SK-N-SH (cell line): ENCODE measurements at regions not wholly inside any gene's neighbourhood (a gene's known extent, or its start where the extent isn't known, plus 50 kb on each side); places are given as distances from the start of the nearest gene placed in this dataset.
"Not testable (repeated sequence)": the region's sequence is repeated elsewhere in the genome, so short reads cannot be mapped to it uniquely, and the experiment has no call there.

ENCODE experiments used
- EZH2phosphoT487 ChIP-seq: fragments of 200-600 bp; sonication (generic); IDR thresholded peaks from 2 replicates; pipeline ENCODE4 v1.6.1; 2017; ENCODE audit warnings: low read depth, mixed run types, mild to moderate bottlenecking, antibody characterized with exemption, moderate library complexity, borderline replicate concordance
- FOXM1 ChIP-seq: IDR thresholded peaks from 2 replicates; pipeline ENCODE4 v1.4.0; 2012; ENCODE audit warnings: low read depth, mild to moderate bottlenecking
- GABPA ChIP-seq: IDR thresholded peaks from 2 replicates; pipeline ENCODE4 v1.4.0; 2012; ENCODE audit warnings: low read depth, mild to moderate bottlenecking
- GATA2 ChIP-seq: sonication (generic); formaldehyde crosslinking; IDR thresholded peaks from 2 replicates; pipeline ENCODE4 v1.5.0; 2020; ENCODE audit warnings: mild to moderate bottlenecking, missing genetic modification reagents
- MXI1 ChIP-seq: IDR thresholded peaks from 2 replicates; pipeline ENCODE4 v1.6.1; 2012; ENCODE audit warnings: mild to moderate bottlenecking, low read depth, low read length, improper control_type of control experiment
- POLR2AphosphoS5 ChIP-seq: IDR thresholded peaks from 2 replicates; pipeline ENCODE4 v1.6.1; 2012; ENCODE audit warnings: low read depth, low read length
- RAD21 ChIP-seq: IDR thresholded peaks from 2 replicates; pipeline ENCODE4 v1.6.1; 2012; ENCODE audit warnings: mild to moderate bottlenecking, low read length
- SIN3A ChIP-seq: IDR thresholded peaks from 2 replicates; pipeline ENCODE4 v1.6.1; 2012; ENCODE audit warnings: low read depth, mild to moderate bottlenecking, low read length, moderate library complexity, borderline replicate concordance
- USF1 ChIP-seq: IDR thresholded peaks from 2 replicates; pipeline ENCODE4 v1.4.0; 2012; ENCODE audit warnings: low read depth, borderline replicate concordance
- USF2 ChIP-seq: fragments of 150-350 bp; IDR thresholded peaks from 2 replicates; pipeline ENCODE4 v1.6.1; 2017; ENCODE audit warnings: antibody characterized with exemption, low read length, low read depth, borderline replicate concordance
- YY1 ChIP-seq: IDR thresholded peaks from 2 replicates; pipeline ENCODE4 v1.4.0; 2012; ENCODE audit warnings: low read depth, mild to moderate bottlenecking
- TF ChIP-seq, protein P1 (sequence below): fragments of 200-600 bp; sonication (generic); IDR thresholded peaks from 2 replicates; pipeline ENCODE4 v1.6.1; 2017; ENCODE audit warnings: antibody characterized with exemption, mild to moderate bottlenecking, moderate library complexity
- TF ChIP-seq, protein P2 (sequence below): fragments of 150-350 bp; IDR thresholded peaks from 2 replicates; pipeline ENCODE4 v1.6.1; 2016; ENCODE audit warnings: mild to moderate bottlenecking, low read depth, low read length
- TF ChIP-seq, protein P3 (sequence below): IDR thresholded peaks from 2 replicates; pipeline ENCODE4; 2012

- TF ChIP-seq, protein P1, sequence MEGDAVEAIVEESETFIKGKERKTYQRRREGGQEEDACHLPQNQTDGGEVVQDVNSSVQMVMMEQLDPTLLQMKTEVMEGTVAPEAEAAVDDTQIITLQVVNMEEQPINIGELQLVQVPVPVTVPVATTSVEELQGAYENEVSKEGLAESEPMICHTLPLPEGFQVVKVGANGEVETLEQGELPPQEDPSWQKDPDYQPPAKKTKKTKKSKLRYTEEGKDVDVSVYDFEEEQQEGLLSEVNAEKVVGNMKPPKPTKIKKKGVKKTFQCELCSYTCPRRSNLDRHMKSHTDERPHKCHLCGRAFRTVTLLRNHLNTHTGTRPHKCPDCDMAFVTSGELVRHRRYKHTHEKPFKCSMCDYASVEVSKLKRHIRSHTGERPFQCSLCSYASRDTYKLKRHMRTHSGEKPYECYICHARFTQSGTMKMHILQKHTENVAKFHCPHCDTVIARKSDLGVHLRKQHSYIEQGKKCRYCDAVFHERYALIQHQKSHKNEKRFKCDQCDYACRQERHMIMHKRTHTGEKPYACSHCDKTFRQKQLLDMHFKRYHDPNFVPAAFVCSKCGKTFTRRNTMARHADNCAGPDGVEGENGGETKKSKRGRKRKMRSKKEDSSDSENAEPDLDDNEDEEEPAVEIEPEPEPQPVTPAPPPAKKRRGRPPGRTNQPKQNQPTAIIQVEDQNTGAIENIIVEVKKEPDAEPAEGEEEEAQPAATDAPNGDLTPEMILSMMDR, result not testable (repeated sequence)
- not testable (repeated sequence) for TF ChIP-seq GATA2 (CRISPR knock-in tag); YY1; USF2; RAD21; MXI1; USF1; GABPA; SIN3A; EZH2phosphoT487; POLR2AphosphoS5; FOXM1
- TF ChIP-seq, protein P2, sequence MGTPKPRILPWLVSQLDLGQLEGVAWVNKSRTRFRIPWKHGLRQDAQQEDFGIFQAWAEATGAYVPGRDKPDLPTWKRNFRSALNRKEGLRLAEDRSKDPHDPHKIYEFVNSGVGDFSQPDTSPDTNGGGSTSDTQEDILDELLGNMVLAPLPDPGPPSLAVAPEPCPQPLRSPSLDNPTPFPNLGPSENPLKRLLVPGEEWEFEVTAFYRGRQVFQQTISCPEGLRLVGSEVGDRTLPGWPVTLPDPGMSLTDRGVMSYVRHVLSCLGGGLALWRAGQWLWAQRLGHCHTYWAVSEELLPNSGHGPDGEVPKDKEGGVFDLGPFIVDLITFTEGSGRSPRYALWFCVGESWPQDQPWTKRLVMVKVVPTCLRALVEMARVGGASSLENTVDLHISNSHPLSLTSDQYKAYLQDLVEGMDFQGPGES, result not testable (repeated sequence)
- TF ChIP-seq, protein P3, sequence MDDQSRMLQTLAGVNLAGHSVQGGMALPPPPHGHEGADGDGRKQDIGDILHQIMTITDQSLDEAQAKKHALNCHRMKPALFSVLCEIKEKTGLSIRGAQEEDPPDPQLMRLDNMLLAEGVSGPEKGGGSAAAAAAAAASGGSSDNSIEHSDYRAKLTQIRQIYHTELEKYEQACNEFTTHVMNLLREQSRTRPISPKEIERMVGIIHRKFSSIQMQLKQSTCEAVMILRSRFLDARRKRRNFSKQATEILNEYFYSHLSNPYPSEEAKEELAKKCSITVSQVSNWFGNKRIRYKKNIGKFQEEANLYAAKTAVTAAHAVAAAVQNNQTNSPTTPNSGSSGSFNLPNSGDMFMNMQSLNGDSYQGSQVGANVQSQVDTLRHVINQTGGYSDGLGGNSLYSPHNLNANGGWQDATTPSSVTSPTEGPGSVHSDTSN, result not testable (repeated sequence)
Measured at GRCh38 chr21:13984728-13985127, 226.0 kb downstream of the LIPI start.
